Fibroblast of lung (primary cell): ENCODE measurements at regions not wholly inside any gene's neighbourhood (a gene's known extent, or its start where the extent isn't known, plus 50 kb on each side); places are given as distances from the start of the nearest gene placed in this dataset.
A peak's percentile ranks its signal among the peaks of the same experiment; 100 is the strongest.
"Not testable (repeated sequence)": the region's sequence is repeated elsewhere in the genome, so short reads cannot be mapped to it uniquely, and the experiment has no call there.

ENCODE experiments used
- DNase-seq, 2 donors: peaks; one replicate each; pipeline versions ENCODE4 v3.0.0 to v3.0.0-alpha.2; 2010; ENCODE audit warnings: low read depth in 2 of 2
- H2AFZ ChIP-seq: 2 replicates; pipeline ENCODE4 v1.5.1; 2012; ENCODE audit warnings: low read length, control low read depth, inconsistent platforms
- H3K27ac ChIP-seq: 2 replicates; pipeline ENCODE4 v1.5.1; 2011; ENCODE audit warnings: low read length, control low read depth; ENCODE audit not compliant: insufficient read depth
- H3K27me3 ChIP-seq: 2 replicates; pipeline ENCODE4 v1.5.1; 2011; ENCODE audit warnings: mild to moderate bottlenecking, low read length; ENCODE audit not compliant: control insufficient read depth, insufficient read depth
- H3K36me3 ChIP-seq: 2 replicates; pipeline ENCODE4 v1.5.1; 2011; ENCODE audit warnings: low read length; ENCODE audit not compliant: control insufficient read depth, insufficient read depth
- H3K4me1 ChIP-seq: 2 replicates; pipeline ENCODE4 v1.5.1; 2011; ENCODE audit warnings: low read length; ENCODE audit not compliant: control insufficient read depth, insufficient read depth; ENCODE audit errors: extremely low read depth
- H3K4me2 ChIP-seq: 2 replicates; pipeline ENCODE4 v1.5.1; 2011; ENCODE audit warnings: low read length, control low read depth; ENCODE audit not compliant: insufficient read depth; ENCODE audit errors: extremely low read depth
- H3K4me3 ChIP-seq, 4 experiments: fragments of 200-600 bp in 1 of 4; sonication (generic) in 1 of 4; replicated peaks in 1 of 4; 2 replicates each; pipeline ENCODE4 v1.5.1; 2011 to 2016; ENCODE audit warnings: low read length in 4 of 4, low read depth in 3 of 4, mild to moderate bottlenecking in 3 of 4, control low read depth in 2 of 4, inconsistent platforms in 1 of 4, mixed read lengths in 1 of 4; ENCODE audit not compliant: insufficient read depth in 1 of 4; ENCODE audit errors: control extremely low read depth in 1 of 4
- H3K79me2 ChIP-seq: 2 replicates; pipeline ENCODE4 v1.5.1; 2012; ENCODE audit warnings: mild to moderate bottlenecking, low read length, inconsistent platforms; ENCODE audit not compliant: control insufficient read depth, insufficient read depth
- H3K9ac ChIP-seq: 2 replicates; pipeline ENCODE4 v1.5.1; 2011; ENCODE audit warnings: mild to moderate bottlenecking, low read length, control low read depth; ENCODE audit not compliant: insufficient read depth
- H3K9me3 ChIP-seq: 2 replicates; pipeline ENCODE4 v1.5.1; 2012; ENCODE audit warnings: low read depth, low read length; ENCODE audit not compliant: control insufficient read depth, insufficient read depth
- H4K20me1 ChIP-seq: 2 replicates; pipeline ENCODE4 v1.5.1; 2011; ENCODE audit warnings: low read length; ENCODE audit not compliant: control insufficient read depth, insufficient read depth; ENCODE audit errors: extremely low read depth
- CTCF ChIP-seq, 2 donors: IDR thresholded peaks in 1 of 2; conservative IDR thresholded peaks in 1 of 2; 1 replicate in 1 of 2; 2 replicates in 1 of 2; pipeline ENCODE4 v1.5.1; 2011 to 2012; ENCODE audit warnings: low read length in 2 of 2, control low read depth in 1 of 2, inconsistent platforms in 1 of 2, low read depth in 1 of 2, mild to moderate bottlenecking in 1 of 2
- EZH2 ChIP-seq: IDR thresholded peaks from 2 replicates; pipeline ENCODE4 v1.5.1; 2012; ENCODE audit warnings: low read length, control low read depth, mild to moderate bottlenecking; ENCODE audit errors: missing control alignments

- Histone ChIP-seq H4K20me1 (no peaks in the 10 kb centered on the region), H3K36me3 (no peaks in the 10 kb centered on the region)
- DNase-seq: peak; percentile 43 to 72
These were observed 65.2 kb downstream of the CCDC195 start for GRCh38 chr2:224650815-224651439.

GRCh38 chr2:224647684-224648083, 62.5 kb upstream of the CUL3 start:
- not testable (repeated sequence) for DNase-seq, H3K4me2 ChIP-seq, H3K79me2 ChIP-seq, H4K20me1 ChIP-seq, H3K27ac ChIP-seq, H3K4me3 ChIP-seq, H3K9me3 ChIP-seq, H2AFZ ChIP-seq, H3K36me3 ChIP-seq, H3K4me1 ChIP-seq, H3K27me3 ChIP-seq, H3K9ac ChIP-seq

More at GRCh38 chr2:224650815-224651439, 65.2 kb downstream of the CCDC195 start:
- Histone ChIP-seq H2AFZ (no peak overlapping the region), H3K9ac (no peak overlapping the region), H3K27me3 (no peaks in the 10 kb centered on the region), H3K4me3 (no peak overlapping the region), H3K79me2 (no peaks in the 10 kb centered on the region), H3K4me1 (no peaks in the 10 kb centered on the region), H3K9me3 (no peaks in the 10 kb centered on the region), H3K27ac (no peak overlapping the region), H3K4me2 (no peak overlapping the region)
- TF ChIP-seq EZH2: no peak
- peak; percentile 77 to 84 for TF ChIP-seq CTCF (conservative IDR thresholded peaks at IDR 0.05 in 1 of 2, IDR thresholded peaks at IDR 0.05 in 1 of 2; ENCODE audit: low read depth in 1 of 2, low read length in 2 of 2)

- no peaks in the 10 kb centered on the region for H3K9me3 ChIP-seq
- no peak overlapping the region for H3K4me2 ChIP-seq
- H3K79me2 ChIP-seq: no peaks in the 10 kb centered on the region
- peak in 1 of 2 donors; percentile 23 for DNase-seq
- no peak overlapping the region for H3K9ac ChIP-seq
- no peaks in the 10 kb centered on the region for H3K4me1 ChIP-seq
- H3K27ac ChIP-seq: no peak overlapping the region
- no peak overlapping the region for H3K4me3 ChIP-seq
- no peaks in the 10 kb centered on the region for H3K27me3 ChIP-seq
- no peak overlapping the region for H2AFZ ChIP-seq
- H4K20me1 ChIP-seq: no peaks in the 10 kb centered on the region
- no peaks in the 10 kb centered on the region for H3K36me3 ChIP-seq
- no peak for TF ChIP-seq EZH2
- peak; percentile 68 to 74 for TF ChIP-seq CTCF (conservative IDR thresholded peaks at IDR 0.05 in 1 of 2, IDR thresholded peaks at IDR 0.05 in 1 of 2; ENCODE audit: low read depth in 1 of 2, low read length in 2 of 2)
These were observed 61.2 kb upstream of the CUL3 start for GRCh38 chr2:224646242-224646846.
